GM21390 (cell line): ENCODE measurements at regions not wholly inside any gene's neighbourhood (a gene's known extent, or its start where the extent isn't known, plus 50 kb on each side); places are given as distances from the start of the nearest gene placed in this dataset.

ENCODE experiments used
- ATAC-seq: cut with Tn5 transposase; IDR thresholded peaks from one replicate; pipeline ENCODE4 v1.9.1; 2021; ENCODE audit not compliant: unreplicated experiment

DNA sequence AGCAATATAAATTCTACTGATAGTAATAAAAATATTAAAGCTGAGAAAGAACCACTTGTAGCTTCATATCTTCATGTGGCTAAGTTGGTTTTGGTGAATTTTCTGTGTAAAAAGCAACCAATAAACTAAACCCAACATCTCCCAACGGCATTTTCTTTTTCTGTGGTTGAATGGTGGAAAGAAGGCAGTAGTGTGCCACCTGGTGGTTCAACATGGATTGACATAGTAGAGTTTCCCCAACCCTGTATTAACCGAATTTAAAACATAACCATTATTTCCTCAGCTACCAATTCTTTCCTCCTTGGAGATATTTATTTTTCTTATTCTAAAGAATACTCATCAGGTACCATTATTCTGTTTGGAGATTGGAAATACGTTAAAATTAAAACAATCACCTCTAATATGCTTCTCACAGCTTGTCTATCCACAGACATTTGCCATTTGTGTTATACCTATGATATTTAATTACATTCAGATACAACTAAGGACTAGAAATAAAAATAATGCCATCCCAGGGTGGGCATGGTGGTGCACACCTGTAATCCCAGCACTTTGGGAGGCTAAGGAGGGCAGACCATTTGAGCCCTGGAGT, 117.1 kb upstream of the EEF1E1 start:
- ATAC-seq: peak; percentile 88

DNA sequence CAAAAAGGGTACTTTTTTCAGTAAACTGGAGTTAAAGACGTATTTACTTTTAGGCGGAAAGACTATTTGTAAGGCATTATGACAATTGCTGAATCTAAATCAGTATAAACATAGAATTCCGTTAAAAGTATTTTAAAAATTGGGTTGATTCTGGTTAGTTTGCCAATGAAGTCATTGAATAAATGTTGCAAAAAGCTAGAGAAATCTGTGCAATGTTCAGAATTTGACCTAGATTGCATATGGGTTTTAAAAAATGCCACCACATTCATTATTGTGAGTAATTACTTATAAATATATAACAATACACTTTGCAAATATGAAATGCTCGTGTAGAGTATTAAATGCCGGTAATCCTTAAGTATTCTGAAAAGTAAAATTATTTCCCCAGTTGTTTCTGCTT, 116.5 kb upstream of the EEF1E1 start:
- ATAC-seq: no peak

DNA sequence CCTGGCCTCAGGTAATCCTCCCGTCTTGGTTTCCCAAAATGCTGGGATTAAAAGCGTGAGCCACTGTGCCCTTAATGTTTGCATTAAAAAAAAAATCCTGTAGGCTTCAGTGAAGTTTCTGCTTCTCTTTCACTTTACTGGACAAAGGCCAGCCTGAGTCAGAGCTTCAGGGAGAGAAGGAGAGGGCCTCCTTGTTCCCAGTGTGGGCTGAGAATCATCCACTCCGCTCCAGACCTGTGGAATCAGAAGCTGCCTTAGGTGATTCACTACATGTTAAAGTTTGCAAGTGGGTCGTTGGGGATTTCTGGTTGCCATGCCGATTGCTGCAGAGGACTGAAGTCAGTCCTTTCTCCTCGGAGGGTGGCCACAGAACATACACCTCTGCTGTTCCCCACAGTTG, 113.3 kb upstream of the EEF1E1 start:
- no peak for ATAC-seq

DNA sequence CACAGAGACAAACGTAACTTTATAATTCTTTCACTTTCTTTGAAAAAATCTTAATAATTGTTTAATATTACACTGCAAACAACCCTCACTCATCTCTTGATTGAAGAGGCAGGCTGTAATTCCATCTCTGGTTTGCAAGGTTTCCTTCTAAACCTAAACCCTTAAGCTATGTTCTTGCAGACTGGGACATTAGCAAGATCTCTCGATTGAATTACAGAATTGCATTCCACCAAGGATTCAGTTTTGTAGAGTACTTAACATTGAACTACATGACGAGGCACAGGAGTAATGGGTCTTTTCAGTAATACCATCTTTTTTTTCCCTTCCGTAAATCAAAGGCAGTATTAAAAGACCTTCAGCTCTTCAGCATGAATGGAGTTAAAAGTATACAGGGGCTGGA, 111.6 kb upstream of the EEF1E1 start:
- no peak for ATAC-seq

DNA sequence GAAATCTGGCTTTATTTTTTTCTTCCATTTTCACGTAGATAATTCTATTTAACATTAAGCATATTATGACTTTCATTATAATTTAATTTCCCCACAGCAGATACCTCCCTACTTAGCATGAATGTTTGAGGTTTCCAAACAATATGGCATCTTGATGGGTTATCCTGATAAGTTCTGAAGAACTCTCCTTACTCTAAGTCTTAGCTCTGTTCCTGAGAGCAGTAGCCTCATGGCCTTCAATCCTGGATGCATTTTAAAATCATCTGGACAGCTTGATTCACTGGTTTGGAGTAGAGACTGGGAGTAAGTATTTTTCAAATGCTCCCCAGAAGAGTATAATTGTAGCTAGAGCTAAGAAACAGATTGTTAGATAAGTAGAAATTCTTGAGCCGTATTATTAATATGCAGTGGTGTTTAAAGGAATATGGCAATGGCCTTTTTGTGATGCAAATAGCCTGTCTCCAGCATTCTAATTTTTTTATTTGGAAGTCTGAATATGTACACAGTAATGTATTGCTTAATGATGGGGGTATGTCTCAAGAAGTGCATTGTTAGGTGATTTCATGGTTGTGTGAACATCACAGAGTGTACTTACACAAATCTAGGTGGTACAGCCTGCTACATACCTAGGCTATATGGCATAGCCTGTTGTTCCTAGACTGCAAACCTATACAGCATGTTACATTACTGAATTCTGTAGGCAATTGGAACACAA, 110.5 kb upstream of the EEF1E1 start:
- no peak for ATAC-seq

DNA sequence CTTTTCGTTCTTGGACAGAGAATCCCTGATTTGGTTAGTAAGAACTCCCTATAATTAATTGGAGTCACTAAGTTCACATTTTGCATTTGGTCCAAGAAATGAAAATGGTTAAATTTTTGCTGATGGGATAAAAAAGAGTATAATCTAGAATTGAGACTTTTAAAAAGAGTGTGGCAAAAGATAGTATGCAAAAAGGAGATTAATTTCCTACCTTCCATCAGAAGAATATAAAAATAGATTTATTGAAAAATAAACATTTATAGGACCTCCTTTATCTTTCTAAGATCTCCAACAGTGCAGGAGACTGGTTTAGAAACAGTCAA, 105.5 kb upstream of the EEF1E1 start:
- no peak for ATAC-seq

DNA sequence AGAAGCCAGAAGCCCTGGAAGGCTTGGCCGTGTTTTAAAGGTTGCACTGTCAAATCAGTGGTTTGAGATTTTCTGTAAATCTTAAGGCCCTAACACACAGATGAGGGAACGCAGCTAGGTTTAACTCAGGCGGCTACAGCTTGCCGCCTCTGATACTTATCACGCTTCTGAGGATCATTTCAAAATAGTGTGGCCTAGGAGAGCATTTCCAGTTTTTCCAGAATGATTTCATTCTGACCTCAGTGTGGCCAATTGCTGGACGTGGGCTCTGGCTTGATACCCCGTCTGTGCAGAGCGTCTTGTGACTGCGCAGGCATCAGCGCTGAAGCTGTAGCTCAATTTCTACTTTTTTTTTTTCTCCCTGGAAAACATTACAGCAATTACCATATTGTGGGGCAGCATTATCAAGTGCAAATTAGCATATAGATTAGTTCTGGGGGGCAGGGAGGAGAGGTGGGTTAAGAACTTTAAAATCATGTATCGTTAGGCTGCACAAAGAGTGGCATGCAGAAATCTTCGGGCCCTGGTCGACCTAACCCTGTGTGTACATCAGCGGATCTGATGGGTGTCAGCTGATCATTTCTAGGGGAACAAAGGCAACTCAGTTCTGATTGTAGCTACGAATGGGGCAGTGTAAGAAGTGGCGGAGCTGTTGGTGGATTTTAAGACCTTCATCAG, 105.0 kb upstream of the EEF1E1 start:
- ATAC-seq: no peak

GRCh38 chr6:8203337-8203736, 101.0 kb upstream of the EEF1E1 start:
- ATAC-seq: no peak

DNA sequence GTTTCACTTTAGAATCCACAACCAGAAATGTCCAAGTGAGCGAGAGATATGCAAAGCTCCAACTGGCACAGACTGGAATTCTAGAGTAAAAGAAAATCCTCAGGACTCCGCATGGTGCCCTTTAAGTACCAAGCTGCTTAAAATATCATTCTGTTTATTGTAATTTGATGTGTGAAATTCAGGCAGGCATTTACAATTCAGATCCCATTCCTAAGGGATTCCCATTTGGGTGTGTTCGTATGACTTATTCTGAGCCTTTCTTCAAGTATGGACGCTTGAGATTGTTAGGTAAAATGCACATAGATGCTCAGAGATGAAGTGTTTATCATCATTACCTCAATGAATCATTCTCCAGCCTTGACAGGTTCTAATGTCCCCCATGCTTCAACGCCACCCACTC, 99.3 kb upstream of the EEF1E1 start:
- ATAC-seq: no peak

DNA sequence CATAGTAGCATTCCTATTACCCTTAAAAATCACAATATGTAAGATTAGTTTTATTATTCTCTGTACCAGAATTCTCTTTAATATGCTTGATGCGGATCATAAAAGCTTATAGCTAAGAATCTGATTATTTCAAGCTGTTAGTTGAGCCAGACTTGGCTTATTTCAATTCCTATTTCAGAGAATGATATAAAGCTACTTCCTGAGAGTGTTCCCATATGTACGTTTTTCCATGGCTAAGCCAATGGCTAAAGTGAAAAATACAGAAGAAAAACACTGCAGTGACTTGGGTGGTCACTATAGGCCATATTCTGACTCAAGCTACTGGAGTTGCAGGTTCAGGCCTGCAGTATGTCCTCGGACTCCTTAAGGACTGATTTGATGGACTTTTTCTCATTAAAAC, 97.9 kb upstream of the EEF1E1 start:
- no peak for ATAC-seq

DNA sequence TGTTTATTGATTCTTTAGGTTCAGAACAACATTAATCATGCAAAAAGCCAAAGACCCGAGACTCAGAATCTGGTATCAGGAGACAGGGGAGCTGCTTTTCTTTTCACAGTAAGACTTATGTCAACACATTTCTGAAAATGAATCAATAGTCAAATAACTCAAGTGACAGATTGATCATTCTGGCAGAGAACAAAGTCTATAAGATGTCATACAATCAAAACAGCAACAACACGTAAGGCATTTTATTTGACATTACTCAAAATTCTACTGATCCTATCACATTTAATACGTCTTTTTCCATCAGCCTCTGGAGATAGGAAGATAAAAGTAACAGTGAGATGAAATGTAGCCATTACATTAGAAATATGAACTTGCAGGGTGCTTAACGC, 93.4 kb upstream of the EEF1E1 start:
- no peak for ATAC-seq

- no peak for ATAC-seq
Observed at GRCh38 chr6:8195040-8195713, 92.8 kb upstream of the EEF1E1 start.

DNA sequence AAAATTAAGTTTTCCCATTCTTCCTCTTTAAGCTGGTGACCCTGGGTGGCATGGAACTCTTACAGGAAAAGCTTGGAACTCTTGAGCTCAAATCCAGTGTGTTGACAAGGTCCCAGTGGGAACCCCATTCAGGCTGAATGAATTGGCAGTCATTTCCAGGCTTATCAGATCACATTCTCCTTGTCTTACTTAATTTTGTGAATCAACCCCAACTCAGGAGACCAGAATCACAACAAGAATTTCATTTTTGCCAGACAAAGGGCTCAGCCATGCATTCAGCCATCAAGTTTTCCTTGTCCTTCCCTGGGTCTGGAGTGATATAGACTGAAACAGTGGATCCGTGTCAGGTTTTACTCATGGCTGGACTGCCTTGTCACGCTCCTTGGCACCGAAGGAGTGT, 92.1 kb upstream of the EEF1E1 start:
- no peak for ATAC-seq

DNA sequence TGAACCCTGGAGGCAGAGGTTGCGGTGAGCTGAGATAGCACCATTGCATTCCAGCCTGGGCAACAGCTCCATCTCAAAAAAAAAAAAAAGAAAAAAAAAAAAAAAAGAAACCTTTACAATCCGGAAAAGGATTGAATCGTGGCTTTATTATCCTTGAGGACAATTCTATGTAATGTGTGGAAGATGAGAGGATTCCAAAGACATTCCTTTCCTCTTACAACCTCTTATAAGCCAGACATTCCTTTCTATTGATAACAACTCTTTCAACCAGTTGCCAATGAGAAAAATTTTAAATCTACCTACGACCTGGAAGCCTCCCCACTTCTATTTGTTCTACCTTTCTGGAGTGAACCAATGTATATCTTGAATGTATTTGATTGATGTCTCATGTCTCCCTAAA, 91.2 kb upstream of the EEF1E1 start:
- ATAC-seq: no peak

- no peak for ATAC-seq
Observed at GRCh38 chr6:8192597-8192996, 90.2 kb upstream of the EEF1E1 start.

DNA sequence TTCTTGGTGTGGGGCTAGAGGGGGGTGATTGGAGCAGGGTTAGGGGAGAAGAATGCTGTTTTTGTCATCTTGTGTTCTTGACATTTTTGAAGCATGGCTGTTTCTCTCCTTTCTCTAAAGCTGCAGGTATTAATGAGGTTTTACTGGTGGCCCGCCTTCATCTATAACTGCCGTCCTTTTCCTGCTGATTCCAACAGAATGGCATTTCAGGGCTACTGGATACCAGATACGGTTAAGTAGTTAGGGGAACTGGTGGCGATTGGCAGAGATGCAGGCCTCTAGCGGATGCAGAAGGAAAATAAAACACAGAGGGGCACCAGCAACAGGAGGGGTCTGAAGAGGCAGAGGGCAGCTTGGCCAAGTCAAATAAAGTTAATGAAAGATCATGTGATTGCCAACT, 89.7 kb upstream of the EEF1E1 start:
- ATAC-seq: no peak

- ATAC-seq: no peak
Observed at GRCh38 chr6:8191629-8192028, 89.3 kb upstream of the EEF1E1 start.

DNA sequence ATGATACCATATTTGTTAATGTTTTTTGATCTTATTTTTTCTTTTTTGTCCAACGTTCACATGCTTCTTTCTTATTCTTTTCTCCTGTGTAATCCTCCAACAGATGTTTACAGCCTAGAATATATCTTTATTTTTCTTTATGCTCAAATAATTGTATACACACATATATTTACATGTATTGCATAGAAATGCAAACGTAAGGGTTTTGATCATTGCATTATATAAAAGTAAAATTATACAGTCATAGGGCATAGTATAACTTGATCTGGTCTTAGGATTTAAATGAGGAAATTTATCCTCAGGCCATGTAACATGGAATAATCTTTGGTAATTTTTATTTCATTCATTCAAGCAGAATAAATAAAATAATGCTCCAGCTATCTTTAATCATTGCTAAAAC, 84.9 kb upstream of the EEF1E1 start:
- ATAC-seq: no peak

DNA sequence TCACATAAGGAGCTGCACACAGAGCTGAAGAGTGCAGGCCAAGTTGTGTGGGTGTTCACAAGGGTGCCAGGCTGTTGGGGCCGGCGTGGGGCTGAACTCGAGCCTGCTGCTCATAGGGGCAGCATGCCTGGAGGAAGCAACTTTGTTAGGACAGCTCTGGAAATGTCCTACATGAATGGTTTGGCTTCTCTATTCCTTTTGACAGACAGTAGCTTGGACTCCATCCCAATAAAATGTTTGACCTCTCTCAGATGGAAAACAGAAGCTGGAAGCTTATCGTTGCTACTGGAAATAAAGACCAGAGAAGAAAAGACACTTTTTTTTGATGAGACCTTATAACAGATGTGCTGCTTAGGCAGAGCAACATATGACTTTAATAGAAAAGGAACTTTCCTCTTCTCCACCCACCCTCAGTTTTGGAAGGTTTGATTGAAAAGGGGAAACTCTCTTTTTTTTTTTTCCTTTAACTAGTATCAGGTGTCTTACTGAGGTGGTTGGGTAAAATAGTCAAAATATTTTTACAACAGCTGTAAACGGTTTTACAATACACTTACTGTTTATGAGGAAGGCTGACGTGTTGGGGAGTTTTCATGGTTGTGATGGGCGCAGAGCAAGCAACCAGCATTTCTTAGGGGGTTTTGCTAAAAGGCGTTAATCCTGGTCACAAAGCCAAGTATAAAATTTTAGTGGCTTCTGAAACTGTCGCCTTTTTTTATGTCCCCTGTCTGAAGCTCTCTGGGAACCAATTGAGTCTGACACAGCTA, 80.7 kb upstream of the EEF1E1 start:
- no peak for ATAC-seq

GRCh38 chr6:8181951-8182845, 79.8 kb upstream of the EEF1E1 start:
- no peak for ATAC-seq
